Erythroblast (primary cell): ENCODE measurements at regions not wholly inside any gene's neighbourhood (a gene's known extent, or its start where the extent isn't known, plus 50 kb on each side); places are given as distances from the start of the nearest gene placed in this dataset.

Experiments used
- GATA1 ChIP-seq: IDR thresholded peaks from 2 replicates; pipeline ENCODE4 v1.6.1; 2011; ENCODE audit warnings: low read depth, mild to moderate bottlenecking, control low read depth, low read length, moderate library complexity
- POLR2A ChIP-seq: IDR thresholded peaks from 2 replicates; pipeline ENCODE4 v1.6.1; 2011; ENCODE audit warnings: mild to moderate bottlenecking, low read length

- TF ChIP-seq POLR2A, result no peak
- TF ChIP-seq GATA1, result no peak
These were observed 330.2 kb downstream of the PTTG2 start for GRCh38 chr4:38290366-38290765.
